A673 (cell line): ENCODE measurements at regions not wholly inside any gene's neighbourhood (a gene's known extent, or its start where the extent isn't known, plus 50 kb on each side); places are given as distances from the start of the nearest gene placed in this dataset.

Source experiments
- BruUV-seq: library from RNA; stranded (reverse); fragments of 400-500 nt; replicated peaks from 2 replicates; lab custom pipeline; 2021; lab: Mats Ljungman, UMichigan
- CTCF ChIA-PET: fragments of 300-600 bp; sonication (Branson Sonifier 250); formaldehyde crosslinking; loops from one replicate; lab custom pipeline; 2022; ENCODE audit warnings: antibody characterized with exemption; lab: Charles Lee
- POLR2A ChIA-PET: fragments of 300-600 bp; sonication (Branson Sonifier 250); formaldehyde crosslinking; loops from one replicate; lab custom pipeline; 2022; ENCODE audit warnings: antibody characterized with exemption; ENCODE audit not compliant: low non-redundant PET; lab: Charles Lee
- DNase-seq: peaks from one replicate; pipeline ENCODE4 v3.0.0-alpha.2; 2015; ENCODE audit warnings: low spot score
- H3K27ac ChIP-seq: fragments of 200-600 bp; sonication (generic); 2 replicates; pipeline ENCODE4 v1.5.1; 2016; ENCODE audit warnings: mixed run types, low read depth, mild to moderate bottlenecking, mixed read lengths, antibody characterized with exemption, low read length; ENCODE audit not compliant: poor library complexity, severe bottlenecking
- H3K27me3 ChIP-seq: fragments of 200-600 bp; sonication (generic); replicated peaks from 2 replicates; pipeline ENCODE4 v1.6.1; 2017; ENCODE audit warnings: mixed run types, low read depth, mild to moderate bottlenecking, mixed read lengths, antibody characterized with exemption, low read length; ENCODE audit not compliant: insufficient read depth, poor library complexity
- H3K36me3 ChIP-seq: fragments of 200-600 bp; sonication (generic); 2 replicates; pipeline ENCODE4 v1.6.1; 2016; ENCODE audit warnings: mixed run types, mild to moderate bottlenecking, mixed read lengths, antibody characterized with exemption, low read length; ENCODE audit not compliant: insufficient read depth, poor library complexity, severe bottlenecking
- H3K4me1 ChIP-seq: fragments of 200-600 bp; sonication (generic); 2 replicates; pipeline ENCODE4 v1.6.1; 2017; ENCODE audit warnings: mixed run types, mild to moderate bottlenecking, mixed read lengths, antibody characterized with exemption, low read length; ENCODE audit not compliant: insufficient read depth, poor library complexity, severe bottlenecking
- H3K4me3 ChIP-seq: fragments of 200-600 bp; sonication (generic); 2 replicates; pipeline ENCODE4 v1.5.1; 2016; ENCODE audit warnings: low read depth, mixed run types, mild to moderate bottlenecking, mixed read lengths, low read length; ENCODE audit not compliant: poor library complexity, severe bottlenecking
- H3K9me3 ChIP-seq: fragments of 200-600 bp; sonication (generic); 2 replicates; pipeline ENCODE4 v1.6.1; 2016; ENCODE audit warnings: mixed run types, low read depth, mild to moderate bottlenecking, mixed read lengths, antibody characterized with exemption, low read length; ENCODE audit not compliant: poor library complexity, severe bottlenecking
- EZH2 ChIP-seq: fragments of 200-600 bp; sonication (generic); IDR thresholded peaks from 2 replicates; pipeline ENCODE4 v1.6.1; 2017; ENCODE audit warnings: borderline replicate concordance, low read depth, mild to moderate bottlenecking, mixed read lengths, antibody characterized with exemption, low read length; ENCODE audit not compliant: poor library complexity, severe bottlenecking
- intact Hi-C: fragments of 100-400 bp; cut with micrococcal nuclease; formaldehyde crosslinking; loops from one replicate; pipeline ENCODE4 v1.10.0; 2022; ENCODE audit not compliant: unreplicated experiment
- TF ChIP-seq, protein P1 (sequence below): fragments of 300-800, 200-600 bp; sonication (generic); conservative IDR thresholded peaks from 2 replicates; pipeline ENCODE4 v1.5.1; 2017; ENCODE audit warnings: low read depth, mild to moderate bottlenecking, antibody characterized with exemption, low read length, moderate library complexity, mixed read lengths

DNA sequence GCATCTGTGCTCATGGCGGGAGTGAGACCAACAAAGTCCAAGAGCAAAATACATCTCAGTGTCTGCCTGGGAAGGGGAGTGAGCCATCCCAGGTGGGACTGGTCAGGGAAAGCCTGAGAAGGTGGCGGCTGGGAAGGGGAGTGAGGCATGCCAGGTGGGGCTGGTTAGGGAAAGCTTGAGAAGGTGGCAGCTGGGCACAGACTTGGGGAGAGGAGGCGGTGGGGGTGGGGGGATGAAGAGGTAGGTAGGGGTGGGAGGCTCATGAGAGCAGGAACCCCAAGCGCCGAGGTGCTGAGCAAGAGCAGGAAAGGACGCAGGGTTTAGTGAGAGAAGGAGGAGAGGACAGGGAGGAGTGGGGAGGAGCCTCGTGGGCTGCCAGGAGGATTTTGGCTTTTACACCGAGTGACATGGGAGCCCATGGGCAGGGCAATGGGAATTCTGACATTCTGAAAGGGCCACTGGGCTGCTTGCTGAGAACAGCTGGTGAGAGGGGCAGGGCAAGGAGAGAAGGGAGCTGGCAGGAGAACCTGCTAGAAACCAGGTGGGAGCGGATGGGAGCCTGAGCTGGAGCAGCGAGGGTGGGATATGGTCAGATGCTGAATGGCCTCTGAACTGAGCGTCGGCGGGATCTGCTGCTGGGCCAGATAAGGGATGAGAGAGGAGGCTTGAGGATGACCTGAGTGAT, 256.1 kb upstream of the RPL38 start:
- Histone ChIP-seq H3K4me3 (no peak overlapping the region), H3K9me3 (no peaks in the 10 kb centered on the region), H3K27me3 (no peaks in the 10 kb centered on the region), H3K27ac (no peak overlapping the region), H3K4me1 (peaks cover 4% of the 10 kb centered on the region), H3K36me3 (no peaks in the 10 kb centered on the region)
- CTCF ChIA-PET: no interaction called here
- TF ChIP-seq EZH2: no peak
- TF ChIP-seq, protein P1, sequence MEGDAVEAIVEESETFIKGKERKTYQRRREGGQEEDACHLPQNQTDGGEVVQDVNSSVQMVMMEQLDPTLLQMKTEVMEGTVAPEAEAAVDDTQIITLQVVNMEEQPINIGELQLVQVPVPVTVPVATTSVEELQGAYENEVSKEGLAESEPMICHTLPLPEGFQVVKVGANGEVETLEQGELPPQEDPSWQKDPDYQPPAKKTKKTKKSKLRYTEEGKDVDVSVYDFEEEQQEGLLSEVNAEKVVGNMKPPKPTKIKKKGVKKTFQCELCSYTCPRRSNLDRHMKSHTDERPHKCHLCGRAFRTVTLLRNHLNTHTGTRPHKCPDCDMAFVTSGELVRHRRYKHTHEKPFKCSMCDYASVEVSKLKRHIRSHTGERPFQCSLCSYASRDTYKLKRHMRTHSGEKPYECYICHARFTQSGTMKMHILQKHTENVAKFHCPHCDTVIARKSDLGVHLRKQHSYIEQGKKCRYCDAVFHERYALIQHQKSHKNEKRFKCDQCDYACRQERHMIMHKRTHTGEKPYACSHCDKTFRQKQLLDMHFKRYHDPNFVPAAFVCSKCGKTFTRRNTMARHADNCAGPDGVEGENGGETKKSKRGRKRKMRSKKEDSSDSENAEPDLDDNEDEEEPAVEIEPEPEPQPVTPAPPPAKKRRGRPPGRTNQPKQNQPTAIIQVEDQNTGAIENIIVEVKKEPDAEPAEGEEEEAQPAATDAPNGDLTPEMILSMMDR: no peak
- POLR2A ChIA-PET: no interaction called here
- intact Hi-C loops: no loop called here
- BruUV-seq: no TSS peak
- no peak for DNase-seq

GRCh38 chr17:73947966-73948355, 255.5 kb upstream of the RPL38 start:
- Histone ChIP-seq H3K4me3 (no peak overlapping the region), H3K27ac (no peak overlapping the region), H3K27me3 (no peaks in the 10 kb centered on the region), H3K4me1 (peaks cover 9% of the 10 kb centered on the region), H3K36me3 (no peaks in the 10 kb centered on the region), H3K9me3 (no peaks in the 10 kb centered on the region)
- BruUV-seq: no TSS peak
- ChIA-PET CTCF (no interaction called here), POLR2A (no interaction called here)
- no peak for TF ChIP-seq EZH2
- TF ChIP-seq, protein P1: no peak
- intact Hi-C loops: no loop called here
- no peak for DNase-seq

GRCh38 chr17:73949903-73950592, 253.4 kb upstream of the RPL38 start:
- CTCF ChIA-PET: interaction anchor here (0.6 kb wide), 1 partner anchor 253 kb away, joined by 4 read pairs; no protein-coding TSS in a partner anchor
- POLR2A ChIA-PET: no interaction called here
- TF ChIP-seq, protein P1: no peak
- TF ChIP-seq EZH2: no peak

More at GRCh38 chr17:73949903-73950592, 253.4 kb upstream of the RPL38 start:
- BruUV-seq: no TSS peak
- no peaks in the 10 kb centered on the region for H3K9me3 ChIP-seq
- no peaks in the 10 kb centered on the region for H3K36me3 ChIP-seq
- no peak overlapping the region for H3K4me3 ChIP-seq
- no peaks in the 10 kb centered on the region for H3K27me3 ChIP-seq
- no peak for DNase-seq
- H3K4me1 ChIP-seq: peaks cover 9% of the 10 kb centered on the region
- intact Hi-C loops: no loop called here
- H3K27ac ChIP-seq: no peak overlapping the region
